Hepatocyte (in vitro differentiated cells): ENCODE measurements at regions not wholly inside any gene's neighbourhood (a gene's known extent, or its start where the extent isn't known, plus 50 kb on each side); places are given as distances from the start of the nearest gene placed in this dataset.

Source experiments
- DNase-seq: peaks from one replicate; pipeline ENCODE4 v3.0.0-alpha.2; 2016; ENCODE audit warnings: low spot score
- H2AFZ ChIP-seq: fragments of 200-600 bp; sonication (generic); 2 replicates; pipeline ENCODE4 v1.6.0; 2016; ENCODE audit warnings: antibody characterized with exemption, mild to moderate bottlenecking
- H3K27ac ChIP-seq: fragments of 200-600 bp; sonication (generic); 2 replicates; pipeline ENCODE4 v1.5.1; 2016; ENCODE audit warnings: mild to moderate bottlenecking
- H3K27me3 ChIP-seq: fragments of 200-600 bp; sonication (generic); 2 replicates; pipeline ENCODE4 v1.6.1; 2016
- H3K36me3 ChIP-seq: fragments of 200-600 bp; sonication (generic); replicated peaks from 2 replicates; pipeline ENCODE4 v1.5.1; 2016; ENCODE audit warnings: low read depth; ENCODE audit not compliant: insufficient read depth
- H3K4me1 ChIP-seq: fragments of 200-600 bp; sonication (generic); 2 replicates; pipeline ENCODE4 v1.5.1; 2016; ENCODE audit warnings: mild to moderate bottlenecking, moderate library complexity; ENCODE audit not compliant: insufficient read depth
- H3K4me2 ChIP-seq: fragments of 200-600 bp; sonication (generic); 2 replicates; pipeline ENCODE4 v1.6.0; 2016
- H3K4me3 ChIP-seq: fragments of 200-600 bp; sonication (generic); 2 replicates; pipeline ENCODE4 v1.5.1; 2016; ENCODE audit warnings: mild to moderate bottlenecking
- H3K79me2 ChIP-seq: fragments of 200-600 bp; sonication (generic); 2 replicates; pipeline ENCODE4 v1.6.0; 2017; ENCODE audit warnings: mild to moderate bottlenecking
- H3K9me2 ChIP-seq: fragments of 200-600 bp; sonication (generic); replicated peaks from 2 replicates; pipeline ENCODE4 v1.6.0; 2017; ENCODE audit warnings: mild to moderate bottlenecking; ENCODE audit not compliant: insufficient read depth
- H3K9me3 ChIP-seq: fragments of 200-600 bp; sonication (generic); 2 replicates; pipeline ENCODE4 v1.5.1; 2016; ENCODE audit warnings: low read depth, mild to moderate bottlenecking
- H4K20me1 ChIP-seq: fragments of 200-600 bp; sonication (generic); 2 replicates; pipeline ENCODE4 v1.6.0; 2016; ENCODE audit warnings: mild to moderate bottlenecking; ENCODE audit not compliant: insufficient read depth, poor library complexity, severe bottlenecking
- EZH2 ChIP-seq: fragments of 200-600 bp; sonication (generic); IDR thresholded peaks from 2 replicates; pipeline ENCODE4 v1.6.1; 2016; ENCODE audit warnings: antibody characterized with exemption, mild to moderate bottlenecking, borderline replicate concordance
- EZH2phosphoT487 ChIP-seq: fragments of 200-600 bp; sonication (generic); IDR thresholded peaks from one replicate; pipeline ENCODE4 v1.6.1; 2018; ENCODE audit warnings: antibody characterized with exemption, mild to moderate bottlenecking, low read depth, moderate library complexity; ENCODE audit not compliant: unreplicated experiment, severe bottlenecking
- WGBS: methylation state at CpG from one replicate; pipeline ENCODE4 v1.1.6; 2016; ENCODE audit warnings: low lambda C conversion rate; ENCODE audit errors: missing lambda C conversion rate; 5-methylcytosine and 5-hydroxymethylcytosine counted together
- TF ChIP-seq, protein P1 (sequence below): fragments of 200-600 bp; sonication (generic); IDR thresholded peaks from 2 replicates; pipeline ENCODE4 v1.5.1; 2016; ENCODE audit warnings: antibody characterized with exemption, mild to moderate bottlenecking; ENCODE audit not compliant: poor library complexity

DNA sequence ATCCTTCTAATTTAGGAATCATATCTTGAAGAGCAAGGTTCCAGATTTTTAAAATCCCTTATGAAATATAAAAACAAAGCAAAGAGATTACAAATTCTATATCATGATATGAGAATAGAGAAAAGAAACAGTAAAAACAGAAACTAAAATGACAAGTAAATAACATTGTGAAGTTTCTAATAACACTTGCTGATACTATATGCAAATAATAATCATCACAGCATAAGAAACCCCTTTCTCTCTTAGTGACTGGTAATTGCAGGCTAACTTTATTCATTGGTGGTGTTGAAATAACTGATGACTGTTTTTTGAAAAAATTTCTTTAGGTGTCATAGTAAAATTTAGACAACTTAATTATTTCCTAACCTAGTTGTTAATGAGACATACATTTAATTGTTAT lies 281.6 kb downstream of the PLA2G4A start:
- H3K27ac ChIP-seq: no peak overlapping the region
- no peak for DNase-seq
- no peak for TF ChIP-seq EZH2
- no peaks in the 10 kb centered on the region for H3K27me3 ChIP-seq
- no peaks in the 10 kb centered on the region for H3K4me1 ChIP-seq
- H2AFZ ChIP-seq: no peak overlapping the region
- H3K4me2 ChIP-seq: no peak overlapping the region
- no peaks in the 10 kb centered on the region for H3K9me2 ChIP-seq
- H3K4me3 ChIP-seq: no peak overlapping the region
- H3K79me2 ChIP-seq: no peaks in the 10 kb centered on the region
- H4K20me1 ChIP-seq: no peaks in the 10 kb centered on the region
- H3K36me3 ChIP-seq: no peaks in the 10 kb centered on the region
- no peaks in the 10 kb centered on the region for H3K9me3 ChIP-seq

GRCh38 chr1:187114792-187115191 lies 286.0 kb downstream of the PLA2G4A start:
- H4K20me1 ChIP-seq: no peaks in the 10 kb centered on the region
- no peaks in the 10 kb centered on the region for H3K79me2 ChIP-seq
- TF ChIP-seq EZH2: no peak
- H3K27ac ChIP-seq: no peak overlapping the region
- no peaks in the 10 kb centered on the region for H3K36me3 ChIP-seq
- no peaks in the 10 kb centered on the region for H3K4me1 ChIP-seq
- H3K27me3 ChIP-seq: no peaks in the 10 kb centered on the region
- no peaks in the 10 kb centered on the region for H3K9me2 ChIP-seq
- no peak overlapping the region for H2AFZ ChIP-seq
- no peak overlapping the region for H3K4me2 ChIP-seq
- no peak for DNase-seq
- no peaks in the 10 kb centered on the region for H3K9me3 ChIP-seq
- H3K4me3 ChIP-seq: no peak overlapping the region

GRCh38 chr1:187121661-187122060 lies 292.9 kb downstream of the PLA2G4A start:
- Histone ChIP-seq H3K9me2 (no peaks in the 10 kb centered on the region), H3K9me3 (no peaks in the 10 kb centered on the region), H3K4me2 (no peak overlapping the region), H3K27me3 (no peaks in the 10 kb centered on the region), H4K20me1 (no peaks in the 10 kb centered on the region), H3K36me3 (no peaks in the 10 kb centered on the region), H3K79me2 (no peaks in the 10 kb centered on the region), H2AFZ (no peak overlapping the region), H3K4me1 (no peaks in the 10 kb centered on the region), H3K4me3 (no peak overlapping the region), H3K27ac (no peak overlapping the region)
- DNase-seq: no peak
- TF ChIP-seq EZH2 (no peak), EZH2phosphoT487 (no peak)
- TF ChIP-seq, protein P1, sequence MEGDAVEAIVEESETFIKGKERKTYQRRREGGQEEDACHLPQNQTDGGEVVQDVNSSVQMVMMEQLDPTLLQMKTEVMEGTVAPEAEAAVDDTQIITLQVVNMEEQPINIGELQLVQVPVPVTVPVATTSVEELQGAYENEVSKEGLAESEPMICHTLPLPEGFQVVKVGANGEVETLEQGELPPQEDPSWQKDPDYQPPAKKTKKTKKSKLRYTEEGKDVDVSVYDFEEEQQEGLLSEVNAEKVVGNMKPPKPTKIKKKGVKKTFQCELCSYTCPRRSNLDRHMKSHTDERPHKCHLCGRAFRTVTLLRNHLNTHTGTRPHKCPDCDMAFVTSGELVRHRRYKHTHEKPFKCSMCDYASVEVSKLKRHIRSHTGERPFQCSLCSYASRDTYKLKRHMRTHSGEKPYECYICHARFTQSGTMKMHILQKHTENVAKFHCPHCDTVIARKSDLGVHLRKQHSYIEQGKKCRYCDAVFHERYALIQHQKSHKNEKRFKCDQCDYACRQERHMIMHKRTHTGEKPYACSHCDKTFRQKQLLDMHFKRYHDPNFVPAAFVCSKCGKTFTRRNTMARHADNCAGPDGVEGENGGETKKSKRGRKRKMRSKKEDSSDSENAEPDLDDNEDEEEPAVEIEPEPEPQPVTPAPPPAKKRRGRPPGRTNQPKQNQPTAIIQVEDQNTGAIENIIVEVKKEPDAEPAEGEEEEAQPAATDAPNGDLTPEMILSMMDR: no peak

DNA sequence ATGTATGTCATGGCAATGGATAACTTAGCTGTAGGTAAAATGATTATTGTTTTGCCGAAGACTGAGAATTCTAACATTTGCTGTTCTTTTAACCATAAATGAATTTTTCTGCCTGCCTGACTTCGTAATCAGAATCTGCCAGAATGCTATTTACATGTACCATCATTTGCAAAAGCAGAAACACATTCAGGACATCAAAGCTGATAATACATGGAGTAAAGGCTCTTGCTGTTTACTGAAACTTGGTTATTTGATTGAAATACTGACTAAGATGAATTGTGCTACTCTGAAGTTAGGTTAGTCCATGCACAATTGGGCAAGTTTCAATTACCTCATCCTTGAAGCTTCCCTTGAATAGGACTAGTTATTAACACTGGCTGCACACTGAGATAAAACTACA lies 293.8 kb downstream of the PLA2G4A start:
- H3K9me2 ChIP-seq: no peaks in the 10 kb centered on the region
- H2AFZ ChIP-seq: no peak overlapping the region
- no peak overlapping the region for H3K27ac ChIP-seq
- H3K4me3 ChIP-seq: no peak overlapping the region
- no peaks in the 10 kb centered on the region for H3K9me3 ChIP-seq
- no peaks in the 10 kb centered on the region for H3K36me3 ChIP-seq
- no peaks in the 10 kb centered on the region for H4K20me1 ChIP-seq
- no peak for DNase-seq
- H3K4me1 ChIP-seq: no peaks in the 10 kb centered on the region
- no peak overlapping the region for H3K4me2 ChIP-seq
- 91% methylated on average over 2 of the region's 2 CpGs for WGBS
- no peaks in the 10 kb centered on the region for H3K79me2 ChIP-seq
- no peaks in the 10 kb centered on the region for H3K27me3 ChIP-seq
- TF ChIP-seq EZH2phosphoT487 (no peak), EZH2 (no peak)
- TF ChIP-seq, protein P1: no peak

- H4K20me1 ChIP-seq: no peaks in the 10 kb centered on the region
- no peak overlapping the region for H3K4me2 ChIP-seq
- no peaks in the 10 kb centered on the region for H3K4me1 ChIP-seq
- H3K9me3 ChIP-seq: no peaks in the 10 kb centered on the region
- H3K27me3 ChIP-seq: no peaks in the 10 kb centered on the region
- no peaks in the 10 kb centered on the region for H3K36me3 ChIP-seq
- H3K79me2 ChIP-seq: no peaks in the 10 kb centered on the region
- no peak for DNase-seq
- no peak overlapping the region for H3K4me3 ChIP-seq
- H2AFZ ChIP-seq: no peak overlapping the region
- TF ChIP-seq EZH2: no peak
- TF ChIP-seq, protein P1: no peak
- no peak for TF ChIP-seq EZH2phosphoT487
- H3K9me2 ChIP-seq: no peaks in the 10 kb centered on the region
- WGBS: 72% methylated on average over 1 of the region's 1 CpG
- H3K27ac ChIP-seq: no peak overlapping the region
Measured at GRCh38 chr1:187129132-187129531, 300.4 kb downstream of the PLA2G4A start.
